Testis (tissue), 2 donors: ENCODE measurements at regions not wholly inside any gene's neighbourhood (a gene's known extent, or its start where the extent isn't known, plus 50 kb on each side); places are given as distances from the start of the nearest gene placed in this dataset.

Experiments
- DNase-seq: peaks from one replicate; pipeline ENCODE4 v3.0.0-alpha.2; 2019
- H3K27ac ChIP-seq, 2 donors: fragments of 200-600 bp; sonication (generic); one replicate each; pipeline ENCODE4 v1.5.1; 2019
- H3K27me3 ChIP-seq: fragments of 200-600 bp; sonication (generic); one replicate; pipeline ENCODE4 v1.5.1; 2019
- H3K36me3 ChIP-seq: fragments of 200-600 bp; sonication (generic); one replicate; pipeline ENCODE4 v1.5.1; 2017; ENCODE audit warnings: low read depth; ENCODE audit errors: missing control alignments
- H3K4me1 ChIP-seq: fragments of 200-600 bp; sonication (generic); one replicate; pipeline ENCODE4 v1.5.1; 2019
- H3K4me3 ChIP-seq, 2 donors: fragments of 200-600 bp; sonication (generic); one replicate each; pipeline ENCODE4 v1.5.1; 2017 to 2019
- H3K9me3 ChIP-seq: fragments of 200-600 bp; sonication (generic); one replicate; pipeline ENCODE4 v1.5.1; 2017
- CTCF ChIP-seq, 3 experiments: fragments of 450-650 bp in 2 of 3; fragments of 200-600 bp in 1 of 3; sonication (generic) in 1 of 3; IDR thresholded peaks; one replicate each; pipeline ENCODE4 v1.5.1; 2016 to 2019; ENCODE audit warnings: antibody characterized with exemption in 3 of 3, mild to moderate bottlenecking in 2 of 3, moderate library complexity in 1 of 3
- POLR2A ChIP-seq: fragments of 450-650 bp; IDR thresholded peaks from one replicate; pipeline ENCODE4 v1.6.1; 2017; ENCODE audit warnings: antibody characterized with exemption, mild to moderate bottlenecking, moderate library complexity
- WGBS, 2 donors: methylation state at CpG; one replicate each; pipeline ENCODE4 v1.1.5; 2018; 5-methylcytosine and 5-hydroxymethylcytosine counted together
- intact Hi-C: fragments of 100-400 bp; cut with DNase I; formaldehyde crosslinking; loops from one replicate; pipeline ENCODE4 v1.15.1; 2023; ENCODE audit warnings: low total_unique reads

- Histone ChIP-seq H3K4me1 (no peaks in the 10 kb centered on the region), H3K27me3 (no peaks in the 10 kb centered on the region), H3K4me3 (no peak overlapping the region), H3K36me3 (no peaks in the 10 kb centered on the region), H3K9me3 (no peaks in the 10 kb centered on the region), H3K27ac (no peak overlapping the region)
- TF ChIP-seq POLR2A = no peak
- TF ChIP-seq CTCF (IDR thresholded peaks at IDR 0.05) = no peak
- WGBS, 2 donors = 67 to 69% methylated on average over 3 of the region's 3 CpGs
- DNase-seq = no peak
- intact Hi-C loops = no loop called here
Measured at GRCh38 chr7:119033641-119034040, 809.1 kb downstream of the ANKRD7 start.

DNA sequence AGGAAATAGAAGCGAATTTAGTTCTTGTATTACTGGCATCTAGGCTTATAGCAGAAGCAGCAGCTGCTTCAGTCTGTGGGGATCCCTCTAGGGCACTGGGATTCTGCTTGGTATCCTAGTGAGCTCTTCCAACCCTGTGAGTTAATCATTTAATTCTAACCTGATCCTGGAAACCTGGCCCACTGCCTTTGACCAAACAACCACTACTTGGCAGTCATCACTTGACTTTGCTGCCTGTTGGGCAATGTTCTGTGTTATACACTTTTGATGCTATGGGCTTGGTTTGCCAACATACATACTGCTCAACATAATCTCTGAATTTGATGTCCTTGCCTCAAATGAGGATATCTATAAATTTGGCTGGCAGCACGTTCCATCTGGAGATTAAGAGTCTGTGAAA is 813.4 kb downstream of the ANKRD7 start:
- no peaks in the 10 kb centered on the region for H3K36me3 ChIP-seq
- TF ChIP-seq POLR2A (no peak), CTCF (IDR thresholded peaks at IDR 0.05) (no peak)
- 71 to 79% methylated on average over 2 of the region's 2 CpGs for WGBS, 2 donors
- H3K4me3 ChIP-seq = no peak overlapping the region
- H3K27me3 ChIP-seq = no peaks in the 10 kb centered on the region
- H3K4me1 ChIP-seq = no peaks in the 10 kb centered on the region
- no peak for DNase-seq
- H3K27ac ChIP-seq = no peak overlapping the region
- intact Hi-C loops = no loop called here
- H3K9me3 ChIP-seq = no peaks in the 10 kb centered on the region

DNA sequence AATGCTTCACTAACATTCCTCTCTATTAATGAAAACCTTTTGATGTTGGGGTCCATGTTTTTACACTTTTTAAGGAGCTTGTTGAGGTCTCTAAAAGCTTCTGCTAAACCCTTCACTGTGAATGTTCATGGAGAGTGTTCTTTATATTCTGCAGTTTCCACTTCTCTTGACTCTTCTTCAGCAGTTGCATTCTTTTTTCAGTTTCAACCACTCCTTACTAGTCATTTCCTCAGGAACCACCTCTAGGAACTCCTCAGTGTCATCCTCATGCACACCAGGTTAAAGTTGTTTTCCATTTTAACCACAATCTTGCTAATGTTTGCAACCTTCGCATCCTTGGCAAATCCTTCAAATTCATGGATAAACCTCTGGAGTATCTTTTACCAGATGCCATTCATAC is 821.6 kb downstream of the ANKRD7 start:
- Histone ChIP-seq H3K4me3 (no peak overlapping the region), H3K27ac (no peak overlapping the region), H3K4me1 (no peaks in the 10 kb centered on the region), H3K36me3 (no peaks in the 10 kb centered on the region), H3K27me3 (no peaks in the 10 kb centered on the region), H3K9me3 (no peaks in the 10 kb centered on the region)
- intact Hi-C loops = no loop called here
- TF ChIP-seq POLR2A (no peak), CTCF (IDR thresholded peaks at IDR 0.05) (no peak)
- DNase-seq = no peak
- WGBS, 2 donors = 93 to 94% methylated on average over 1 of the region's 1 CpG

GRCh38 chr7:119065966-119066365 is 841.5 kb downstream of the ANKRD7 start:
- H3K9me3 ChIP-seq = no peaks in the 10 kb centered on the region
- no peaks in the 10 kb centered on the region for H3K27me3 ChIP-seq
- no peak for DNase-seq
- H3K4me1 ChIP-seq = no peaks in the 10 kb centered on the region
- TF ChIP-seq POLR2A = no peak
- no peak for TF ChIP-seq CTCF (IDR thresholded peaks at IDR 0.05)
- WGBS, 2 donors = 89 to 95% methylated on average over 4 of the region's 4 CpGs
- H3K27ac ChIP-seq = no peak overlapping the region
- no peak overlapping the region for H3K4me3 ChIP-seq
- H3K36me3 ChIP-seq = no peaks in the 10 kb centered on the region
- intact Hi-C loops = no loop called here

DNA sequence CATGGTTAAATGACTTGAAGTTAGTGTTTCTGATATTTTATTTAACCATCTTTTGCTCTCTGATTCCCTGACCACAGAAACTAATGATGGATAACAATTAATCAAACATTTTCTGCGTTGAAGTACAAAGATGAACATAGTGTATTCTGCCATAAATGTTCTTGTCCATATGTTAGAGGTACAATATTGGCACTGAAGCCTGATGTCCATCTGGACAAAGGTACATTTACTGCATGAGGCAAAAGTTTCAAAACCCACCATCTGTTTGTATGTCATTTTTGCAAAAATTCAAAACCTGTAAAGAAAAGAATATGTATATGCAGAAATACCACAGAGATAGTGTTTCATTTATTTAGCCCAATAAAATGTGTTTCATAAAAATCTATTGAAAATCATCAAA is 861.5 kb downstream of the ANKRD7 start:
- TF ChIP-seq POLR2A = no peak
- no peak for TF ChIP-seq CTCF (IDR thresholded peaks at IDR 0.05)
- H3K4me1 ChIP-seq = no peaks in the 10 kb centered on the region
- H3K27me3 ChIP-seq = no peaks in the 10 kb centered on the region
- no peak overlapping the region for H3K4me3 ChIP-seq
- no peaks in the 10 kb centered on the region for H3K9me3 ChIP-seq
- no peak for DNase-seq
- intact Hi-C loops = no loop called here
- no peaks in the 10 kb centered on the region for H3K36me3 ChIP-seq
- WGBS, 2 donors = 68 to 88% methylated on average over 1 of the region's 1 CpG
- no peak overlapping the region for H3K27ac ChIP-seq
